Activated CD4-positive, alpha-beta T cell treated with anti-CD3 and anti-CD28 coated beads, Interleukin-2, Interleukin-6, amounts not matched to agents 100 ng/mL and 50 ng/mL, durations not matched to agents 16 hours and 8 hours (primary cell): ENCODE measurements at regions not wholly inside any gene's neighbourhood (a gene's known extent, or its start where the extent isn't known, plus 50 kb on each side); places are given as distances from the start of the nearest gene placed in this dataset.
"Not testable (repeated sequence)": the region's sequence is repeated elsewhere in the genome, so short reads cannot be mapped to it uniquely, and the experiment has no call there.

Source experiments
- DNase-seq: peaks from one replicate; pipeline ENCODE4 v3.0.0-alpha.2; 2020

DNA sequence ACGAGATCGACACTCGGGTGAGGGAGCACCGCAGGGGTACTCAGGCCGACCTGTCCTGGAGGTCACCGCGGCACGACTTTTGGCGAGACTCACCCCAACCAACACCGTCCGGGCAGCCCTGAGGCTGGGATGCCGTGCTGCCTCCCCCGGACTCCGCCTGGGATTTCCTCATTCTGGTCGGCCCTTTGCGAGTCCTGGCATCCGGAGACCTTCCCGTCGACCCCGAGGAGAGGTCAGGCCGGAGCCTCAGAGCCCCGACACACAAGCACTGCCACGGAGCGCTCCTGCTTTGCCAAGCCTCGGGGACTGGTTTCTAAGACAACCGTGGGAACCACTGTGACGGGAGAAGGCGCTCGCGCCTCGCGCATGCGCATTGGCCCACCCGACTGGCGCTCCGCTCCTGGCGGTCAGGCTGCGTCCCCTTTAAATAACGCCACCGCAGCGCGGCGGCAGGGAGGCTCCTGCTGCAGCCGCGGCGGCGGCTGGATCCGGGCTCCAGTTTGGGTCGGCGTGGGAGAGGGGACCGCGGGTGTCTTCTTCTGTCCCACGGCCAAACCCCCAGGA lies 166.4 kb upstream of the ZNF337 start:
- peak; percentile 90 for DNase-seq

DNA sequence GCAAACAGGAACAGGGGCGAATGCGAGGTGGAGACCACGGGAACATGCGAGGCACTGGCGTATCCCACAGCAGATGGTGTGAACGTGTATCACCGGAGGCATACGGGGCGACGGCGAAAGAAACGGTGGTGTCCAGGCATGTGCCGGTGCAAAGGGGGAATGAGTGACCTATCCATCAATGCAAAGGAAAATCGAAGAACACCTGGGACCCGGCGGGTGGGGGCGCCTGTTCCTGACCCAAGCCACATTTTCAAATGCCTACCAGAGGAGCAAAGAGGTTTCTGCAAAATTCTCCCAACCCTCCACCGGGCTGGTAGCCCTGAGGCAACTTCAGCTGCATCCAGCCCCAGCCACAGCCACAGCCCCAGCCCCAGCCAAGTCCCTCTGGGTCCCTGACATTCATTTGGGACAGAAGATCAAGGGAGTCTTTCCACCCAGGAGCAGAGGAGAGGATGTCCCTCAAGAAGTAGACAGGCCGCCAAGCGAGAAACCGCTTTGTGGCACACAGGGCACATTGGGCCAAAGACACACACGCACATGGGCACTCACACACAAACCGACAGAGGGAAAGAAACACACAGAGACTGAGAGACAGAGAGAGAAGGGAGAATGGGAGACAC lies 164.0 kb upstream of the ZNF337 start:
- DNase-seq, result no peak

DNA sequence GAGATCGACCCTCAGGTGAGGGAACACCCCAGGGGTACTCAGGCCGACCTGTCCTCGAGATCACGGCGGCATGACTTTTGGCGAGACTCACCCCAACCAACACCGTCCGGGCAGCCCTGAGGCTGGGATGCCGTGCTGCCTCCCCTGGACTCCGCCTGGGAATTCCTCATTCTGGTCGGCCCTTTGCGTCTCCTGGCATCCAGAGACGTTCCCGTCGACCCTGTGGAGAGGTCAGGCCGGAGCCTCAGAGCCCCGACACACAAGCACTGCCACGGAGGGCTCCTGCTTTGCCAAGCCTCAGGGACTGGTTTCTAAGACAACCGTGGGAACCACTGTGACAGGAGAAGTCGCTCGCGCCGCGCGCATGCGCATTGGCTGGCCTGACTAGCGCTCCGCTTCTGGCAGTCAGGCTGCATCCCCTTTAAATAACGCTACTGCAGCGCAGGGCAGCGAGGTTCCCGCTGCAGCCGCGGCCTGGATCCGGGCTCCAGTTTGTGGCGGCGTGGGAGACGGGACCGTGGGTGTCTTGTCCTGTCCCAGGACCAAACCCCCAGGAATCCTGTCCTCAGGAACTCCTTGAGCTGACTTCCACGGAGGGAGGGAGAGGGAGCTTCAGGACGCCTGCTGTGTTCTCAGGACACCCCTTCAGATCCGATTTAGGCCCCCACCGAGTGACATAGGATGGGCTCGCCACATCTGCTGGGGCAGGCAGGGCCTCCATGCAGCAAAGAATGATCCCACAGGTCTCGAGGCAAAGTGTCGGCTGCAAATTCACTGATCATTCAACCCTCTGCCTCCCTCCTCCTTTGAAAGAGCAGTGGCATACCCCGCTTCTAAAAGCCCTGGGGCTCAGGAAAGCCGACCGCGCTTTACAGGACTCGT lies 163.2 kb upstream of the ZNF337 start:
- peak; percentile 80 for DNase-seq

DNA sequence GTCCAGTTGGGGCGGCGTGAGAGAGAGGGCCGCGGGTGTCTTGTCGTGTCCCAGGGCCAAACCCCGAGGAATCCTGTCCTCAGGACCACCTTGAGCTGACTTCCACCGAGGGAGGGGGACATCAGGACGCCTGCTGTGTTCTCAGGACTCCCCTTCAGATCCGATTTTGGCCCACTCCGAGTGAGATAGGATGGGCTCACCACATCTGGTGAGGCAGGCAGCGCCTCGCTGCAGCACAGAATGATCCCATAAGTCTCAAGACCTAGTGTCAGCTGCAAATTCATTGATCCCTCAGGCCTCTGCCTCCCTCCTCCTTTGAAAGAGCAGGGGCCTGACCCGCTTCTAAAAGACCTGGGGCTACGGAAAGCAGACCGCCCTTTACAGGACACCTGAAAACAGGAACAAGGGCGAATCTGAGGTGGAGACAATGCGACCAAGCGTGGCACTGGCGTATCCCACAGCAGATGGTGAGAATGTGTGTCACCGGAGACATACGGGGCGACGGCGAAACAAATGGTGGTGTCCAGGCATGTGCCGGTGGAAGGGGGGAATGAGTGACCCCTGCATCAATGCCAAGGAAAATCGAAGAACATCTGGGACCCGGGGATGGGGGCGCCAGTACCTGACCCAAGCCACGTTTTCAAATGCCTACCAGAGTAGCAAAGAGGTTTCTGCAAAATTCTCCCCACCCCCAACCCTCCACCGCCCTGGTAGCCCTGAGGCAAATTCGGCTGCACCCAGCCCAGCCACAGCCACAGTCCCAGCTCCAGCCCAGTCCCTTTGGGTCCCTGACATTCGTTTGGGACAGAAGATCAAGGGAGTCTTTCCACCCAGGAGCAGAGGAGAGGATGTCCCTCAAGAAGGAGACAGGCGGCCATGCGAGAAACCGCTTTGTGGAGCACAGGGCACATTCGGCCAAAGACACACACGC lies 162.1 kb upstream of the ZNF337 start:
- no peak for DNase-seq

DNA sequence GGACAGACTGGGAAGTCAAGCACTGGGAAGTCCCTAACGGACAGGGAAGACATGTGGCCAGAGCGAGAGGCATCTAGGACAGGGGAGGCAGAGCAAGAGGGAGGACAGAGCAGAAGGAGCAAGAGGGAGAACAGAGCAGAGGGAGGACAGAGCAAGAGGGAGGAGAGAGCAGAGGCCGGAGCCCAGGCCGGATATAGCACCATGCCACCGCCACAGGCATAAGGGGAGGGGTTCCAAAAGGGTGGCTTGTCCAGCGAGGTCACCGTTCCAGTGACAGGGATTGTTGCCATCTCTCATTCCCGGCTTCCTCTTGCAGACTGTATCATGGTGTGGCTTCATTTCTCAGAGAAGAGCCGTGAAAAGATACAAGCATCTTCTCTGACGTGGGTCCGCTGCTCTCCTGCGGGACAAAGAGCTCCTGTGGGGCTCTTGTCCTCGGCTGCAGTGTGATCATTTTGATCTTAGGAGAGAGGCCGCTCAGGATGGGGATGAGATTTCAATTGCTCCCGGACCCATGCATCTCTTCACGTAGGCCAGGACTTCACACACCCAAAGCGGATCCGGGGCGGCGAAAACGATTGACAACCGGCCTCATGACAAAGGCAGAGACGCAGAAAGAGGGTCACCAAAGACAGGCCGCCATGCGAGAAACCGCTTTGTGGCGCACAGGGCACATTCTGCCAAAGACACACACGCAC lies 160.6 kb upstream of the ZNF337 start:
- DNase-seq, result not testable (repeated sequence)

DNA sequence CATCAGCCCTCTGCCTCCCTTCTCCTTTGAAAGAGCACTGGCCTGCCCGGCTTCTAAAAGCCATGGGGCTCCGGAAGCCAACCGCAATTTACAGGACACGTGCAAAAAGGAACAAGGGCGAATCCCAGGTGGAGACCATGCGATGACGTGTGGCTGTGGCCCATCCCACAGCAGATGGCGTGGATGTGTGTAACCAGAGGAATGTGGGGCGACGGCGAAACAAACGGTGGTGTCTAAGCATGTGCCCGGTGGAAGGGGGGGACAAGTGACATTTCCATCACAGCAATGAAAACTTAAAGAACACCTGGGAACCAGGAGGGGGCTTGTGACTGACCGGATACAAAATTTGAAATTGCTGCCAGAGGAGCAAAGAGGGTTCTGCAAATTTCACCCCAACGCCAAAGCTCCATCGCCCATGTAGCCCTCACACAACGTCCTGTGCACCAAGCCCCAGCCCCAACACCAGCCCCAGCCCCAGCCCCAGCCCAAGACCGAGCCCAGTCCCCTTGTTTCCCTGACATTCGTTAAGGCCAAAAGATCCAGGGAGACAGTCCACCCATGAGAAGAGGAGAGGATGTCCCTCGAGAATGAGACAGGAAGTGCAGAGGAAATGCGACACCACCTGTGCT lies 159.7 kb upstream of the ZNF337 start:
- no peak for DNase-seq

DNA sequence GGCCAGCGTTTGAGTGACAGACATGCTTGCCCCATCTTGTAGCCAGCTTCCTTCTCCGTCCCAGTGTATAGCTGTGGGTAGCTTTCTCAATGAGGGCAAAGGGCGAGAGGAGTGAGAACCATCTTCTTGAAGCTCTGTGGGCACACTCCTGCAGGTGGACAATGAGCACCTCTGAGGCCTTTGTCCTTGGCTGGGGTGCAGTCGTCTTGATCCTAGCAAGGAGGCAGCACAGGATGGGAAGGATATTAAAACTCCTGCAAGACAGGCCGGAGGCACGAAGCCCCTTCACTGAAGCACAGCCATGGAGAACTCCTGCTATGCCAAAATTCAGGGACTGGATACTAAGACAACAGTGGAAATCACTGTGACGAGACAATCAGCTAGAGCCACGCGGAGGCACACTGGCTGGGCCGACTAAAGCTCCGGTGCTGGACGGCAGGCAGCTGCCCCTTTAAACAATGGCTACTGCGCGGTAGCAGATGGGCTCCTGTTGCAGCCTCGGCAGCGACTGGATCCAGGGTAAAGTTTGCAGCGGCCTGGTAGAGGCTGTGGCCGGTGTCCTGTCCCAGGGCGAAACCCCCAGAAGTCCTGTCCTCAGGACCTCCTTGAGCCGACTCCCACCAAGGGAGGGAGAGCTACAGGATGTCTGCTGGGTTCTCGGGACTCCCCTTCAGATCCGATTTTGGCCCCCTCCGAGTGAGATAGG lies 159.0 kb upstream of the ZNF337 start:
- DNase-seq, result not testable (repeated sequence)

DNA sequence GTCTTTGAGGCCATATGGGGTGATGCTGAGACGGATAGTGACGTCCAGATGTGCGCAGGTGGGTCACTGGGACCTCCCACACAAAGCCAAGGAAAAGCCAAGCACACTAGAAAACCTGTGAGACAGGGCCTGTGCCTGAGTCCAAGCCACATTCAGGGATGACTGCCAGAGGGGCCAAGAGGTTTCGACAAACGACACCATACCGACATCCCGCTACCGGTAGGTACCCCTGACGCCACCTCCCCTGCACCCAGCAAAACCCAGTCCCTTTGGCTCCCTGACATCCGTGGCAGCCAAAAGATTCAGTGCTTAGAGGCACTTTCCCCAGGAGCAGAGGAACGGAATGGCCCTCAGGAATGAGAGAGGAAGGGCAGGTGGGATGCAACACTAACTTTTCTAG lies 158.0 kb upstream of the ZNF337 start:
- DNase-seq, result not testable (repeated sequence)

DNA sequence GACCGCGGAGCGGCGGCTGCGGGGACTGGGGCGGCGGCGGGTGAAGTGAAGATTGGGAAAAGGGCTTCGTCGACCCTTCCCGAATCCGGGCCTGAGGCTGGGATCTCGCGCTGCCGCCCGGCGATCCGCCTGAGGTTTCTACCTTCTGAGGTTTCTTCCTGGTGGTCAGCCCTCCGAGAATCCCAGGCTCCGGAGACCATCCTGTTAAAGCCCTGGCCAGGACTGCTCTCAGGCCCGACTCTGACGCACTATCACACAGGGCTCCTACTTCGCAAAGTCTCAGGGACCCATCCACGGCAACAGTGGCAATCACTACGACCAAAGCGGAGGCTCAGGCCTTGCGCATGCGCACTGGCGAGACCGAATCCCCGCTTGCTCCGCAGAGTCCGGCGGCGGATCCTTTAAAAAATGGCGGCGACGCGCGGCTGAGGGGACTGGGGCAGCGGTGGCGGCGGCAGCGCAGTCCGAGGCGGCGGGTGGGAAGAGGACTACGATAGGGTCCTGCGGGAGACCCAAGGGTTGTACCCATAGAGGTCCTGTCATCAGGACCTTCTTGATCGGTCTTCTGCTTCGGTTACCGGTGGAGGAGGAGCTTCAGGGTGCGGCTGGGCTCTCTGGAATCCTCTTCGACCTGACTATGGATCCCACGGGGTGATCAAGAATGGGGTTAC lies 157.2 kb upstream of the ZNF337 start:
- DNase-seq, result peak; percentile 89

DNA sequence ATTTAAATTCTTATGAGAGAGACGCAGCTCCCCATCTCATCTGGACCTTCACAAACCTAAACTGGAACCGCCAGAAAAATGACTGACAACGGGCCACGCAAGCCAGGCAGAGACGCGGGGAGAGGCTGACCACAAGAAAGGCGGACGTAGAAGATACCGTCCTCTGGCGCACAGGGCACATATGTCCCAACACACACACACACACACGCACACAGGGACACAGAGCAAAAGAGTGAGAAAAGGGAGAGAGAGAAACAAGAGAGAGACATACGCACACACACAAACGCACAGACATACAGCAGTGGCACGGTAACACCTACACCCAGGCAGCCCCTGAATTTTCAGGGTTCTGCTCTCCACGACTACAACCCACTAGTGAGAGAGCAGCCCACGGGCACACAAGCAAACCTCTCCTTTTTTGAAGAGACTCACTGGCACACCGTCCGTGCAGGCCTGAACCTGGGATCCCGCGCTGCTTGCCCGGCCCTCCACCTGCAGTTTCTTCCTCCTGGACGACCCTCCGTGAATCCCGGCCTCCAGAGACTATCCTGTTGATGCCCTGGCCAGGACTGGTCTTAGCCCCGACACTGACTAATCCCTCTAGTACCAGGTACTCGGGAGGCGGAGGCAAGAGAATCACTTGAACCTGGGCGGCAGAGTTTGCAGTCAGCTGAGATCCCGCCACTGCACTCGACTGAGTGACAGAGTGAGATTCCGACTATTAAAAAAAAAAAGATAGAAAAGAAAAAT lies 156.5 kb upstream of the ZNF337 start:
- DNase-seq, result not testable (repeated sequence)

DNA sequence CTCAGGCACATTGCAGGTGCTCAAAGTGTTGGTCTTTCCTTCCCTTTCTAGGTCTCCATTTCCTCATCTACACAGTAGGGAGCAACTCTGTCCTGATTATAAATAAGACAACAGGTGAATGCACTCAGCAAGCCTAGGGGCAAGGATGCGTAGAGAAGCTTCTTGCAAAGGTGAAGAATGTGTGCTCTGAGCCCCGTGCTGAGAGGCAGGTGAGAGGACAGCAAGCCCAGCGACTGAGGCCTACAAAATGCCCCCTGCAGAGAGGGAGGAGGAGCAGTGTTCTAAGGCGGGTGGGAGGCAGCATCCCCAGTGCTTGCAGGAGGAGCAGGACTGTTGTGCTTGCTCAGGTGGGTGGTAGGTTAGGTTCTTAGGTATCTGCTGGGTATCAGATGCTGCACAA lies 153.5 kb upstream of the ZNF337 start:
- DNase-seq, result not testable (repeated sequence)

DNA sequence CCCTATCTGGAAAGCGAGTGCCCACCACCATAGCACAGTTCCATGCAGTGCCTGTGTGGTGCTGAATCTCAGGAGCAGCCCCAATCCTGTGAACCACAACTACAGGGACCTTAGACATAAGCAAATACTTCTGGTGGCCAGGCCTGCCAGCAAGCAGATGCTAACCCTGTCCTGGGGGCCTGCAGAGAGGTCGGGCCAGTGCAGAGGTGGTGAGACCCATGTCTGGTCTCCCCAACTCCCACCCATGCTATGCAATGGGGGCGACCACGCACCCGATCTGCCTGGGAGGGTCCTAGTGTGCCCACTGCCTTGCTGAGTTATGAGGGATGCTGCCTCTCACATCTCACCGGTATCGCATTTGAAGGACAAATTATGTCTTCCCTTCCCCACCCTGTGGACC lies 151.6 kb upstream of the ZNF337 start:
- DNase-seq, result no peak

DNA sequence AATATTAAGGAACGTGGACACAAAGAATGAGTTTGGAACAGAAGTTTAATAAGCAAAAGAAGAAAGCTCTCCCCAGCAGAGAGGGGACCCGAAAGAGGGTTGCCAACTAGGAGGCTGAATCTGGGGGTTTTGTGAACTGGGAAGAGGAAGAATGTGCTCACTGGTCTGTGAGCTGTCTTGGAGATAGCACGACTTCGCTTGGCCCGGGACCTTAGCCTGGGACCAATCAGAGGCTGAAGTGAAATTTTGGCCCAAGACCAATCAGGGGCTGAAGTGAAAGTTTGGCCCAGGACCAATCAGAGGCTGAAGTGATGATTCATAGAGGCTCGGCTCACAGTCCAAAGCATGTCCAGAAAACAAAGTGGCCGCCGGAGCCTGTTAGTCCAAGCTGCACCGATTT lies 148.0 kb upstream of the ZNF337 start:
- not testable (repeated sequence) for DNase-seq

DNA sequence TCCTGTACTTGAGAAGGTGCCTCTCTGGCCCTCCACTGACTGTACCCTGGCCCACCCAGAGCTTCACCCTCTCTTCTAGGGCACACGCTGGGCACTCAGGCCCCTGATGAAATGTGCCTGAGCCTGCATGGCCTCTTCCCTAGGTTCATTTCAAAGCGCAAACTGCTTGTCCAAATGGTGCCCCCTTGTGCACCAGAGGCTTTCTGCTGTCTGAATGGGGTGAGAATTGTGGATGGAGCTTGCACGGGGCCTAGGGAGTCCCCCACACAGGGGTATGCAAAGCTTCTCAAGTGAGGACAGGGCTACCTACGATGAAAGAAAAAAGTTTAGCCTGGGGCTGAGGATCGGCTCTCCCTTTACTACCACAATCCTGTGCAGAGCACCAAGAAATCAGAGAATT lies 116.9 kb upstream of the ZNF337 start:
- DNase-seq, result not testable (repeated sequence)

DNA sequence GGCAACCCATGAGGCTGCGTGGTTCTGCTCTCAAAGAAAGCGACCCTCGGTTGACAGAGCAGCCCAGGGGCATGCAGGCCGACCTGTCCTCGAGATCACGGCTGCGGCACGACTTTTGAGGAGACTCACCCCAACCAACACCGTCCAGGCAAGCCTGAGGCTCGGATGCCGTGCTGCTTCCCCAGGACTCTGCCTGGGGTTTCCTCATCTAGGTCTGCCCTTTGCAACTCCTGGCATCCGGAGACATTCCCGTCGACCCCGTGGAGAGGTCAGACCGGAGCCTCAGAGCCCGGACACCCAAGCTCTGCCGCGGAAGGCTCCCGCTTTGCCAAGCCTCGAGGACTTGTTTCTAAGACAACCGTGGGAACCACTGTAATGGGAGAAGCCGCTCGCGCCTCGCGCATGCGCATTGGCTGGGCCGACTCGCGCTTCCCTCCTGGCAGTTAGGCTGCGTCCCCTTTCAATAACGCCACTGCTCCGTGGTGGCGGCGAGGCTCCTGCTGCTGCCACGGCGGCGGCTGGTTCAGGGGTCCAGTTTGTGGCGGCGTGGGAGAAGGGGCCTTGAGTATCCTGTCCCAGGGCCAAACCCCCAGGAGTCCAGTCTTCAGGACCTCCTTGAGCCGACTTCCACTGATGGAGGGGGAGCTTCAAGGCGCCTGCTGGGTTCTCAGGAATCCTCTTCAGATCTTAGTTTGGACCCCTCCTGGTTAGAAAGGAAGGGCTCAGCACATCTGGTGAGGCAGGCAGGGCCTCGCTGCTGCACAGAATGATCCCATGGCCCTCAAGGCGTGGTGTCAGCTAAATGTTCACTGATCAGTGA lies 101.7 kb upstream of the ZNF337 start:
- DNase-seq, result not testable (repeated sequence)

DNA sequence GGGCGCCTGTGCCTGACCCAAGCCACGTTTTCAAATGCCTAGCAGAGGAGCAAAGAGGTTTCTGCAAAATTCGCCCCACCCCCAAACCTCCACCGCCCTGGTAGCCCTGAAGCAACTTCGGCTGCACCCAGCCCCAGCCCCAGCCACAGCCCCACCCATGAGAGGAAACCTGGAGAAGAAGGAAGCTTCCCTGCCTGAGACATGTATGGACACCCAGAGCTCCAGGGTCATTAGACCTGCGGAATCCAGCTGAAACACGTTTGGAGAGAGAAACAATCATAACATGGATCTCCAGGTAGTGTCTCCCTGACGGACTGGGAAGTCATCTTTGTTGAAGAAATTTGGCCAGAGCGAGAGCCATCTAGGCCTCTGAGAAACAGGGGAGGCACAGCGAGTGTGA lies 100.4 kb upstream of the ZNF337 start:
- not testable (repeated sequence) for DNase-seq

DNA sequence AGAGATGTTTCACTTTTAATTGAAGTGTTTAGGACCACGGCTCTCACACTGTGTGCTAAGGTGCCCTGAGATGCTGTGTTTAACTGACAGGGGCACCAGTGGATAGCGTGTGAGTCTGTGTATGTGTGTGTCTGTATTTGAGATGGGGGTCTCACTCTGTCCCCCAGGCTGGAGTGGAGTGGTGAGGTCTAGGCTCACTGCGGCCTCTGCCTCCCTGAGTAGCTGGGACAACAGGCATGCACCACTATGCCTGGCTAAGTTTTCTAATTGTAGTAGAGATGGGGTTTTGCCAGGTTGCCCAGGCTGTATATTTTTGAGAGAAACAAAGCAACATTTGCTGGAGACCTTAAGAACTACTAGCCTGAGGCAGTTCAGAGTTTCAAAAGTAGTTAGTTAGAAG lies 80.6 kb upstream of the ZNF337 start:
- DNase-seq, result not testable (repeated sequence)

DNA sequence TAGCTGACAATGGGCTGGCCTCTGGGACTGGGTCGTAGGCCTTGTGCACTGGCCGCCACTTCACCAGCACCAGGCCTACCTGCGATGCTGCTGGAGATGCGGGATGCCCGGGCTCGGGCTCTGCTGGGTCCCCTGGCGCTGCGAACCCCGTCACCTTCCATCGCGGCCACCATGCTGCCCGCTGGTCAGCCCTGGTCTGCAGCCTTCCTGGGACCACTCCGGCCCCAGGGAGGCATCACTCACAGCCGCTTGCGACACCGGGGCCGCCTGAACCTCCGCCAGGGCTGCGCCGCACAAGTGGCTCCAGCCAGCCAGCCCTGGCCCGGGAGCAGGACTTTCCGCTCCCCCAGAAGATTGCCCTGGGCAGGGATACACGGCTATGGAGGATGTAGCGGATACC lies 78.1 kb upstream of the ZNF337 start:
- not testable (repeated sequence) for DNase-seq

DNA sequence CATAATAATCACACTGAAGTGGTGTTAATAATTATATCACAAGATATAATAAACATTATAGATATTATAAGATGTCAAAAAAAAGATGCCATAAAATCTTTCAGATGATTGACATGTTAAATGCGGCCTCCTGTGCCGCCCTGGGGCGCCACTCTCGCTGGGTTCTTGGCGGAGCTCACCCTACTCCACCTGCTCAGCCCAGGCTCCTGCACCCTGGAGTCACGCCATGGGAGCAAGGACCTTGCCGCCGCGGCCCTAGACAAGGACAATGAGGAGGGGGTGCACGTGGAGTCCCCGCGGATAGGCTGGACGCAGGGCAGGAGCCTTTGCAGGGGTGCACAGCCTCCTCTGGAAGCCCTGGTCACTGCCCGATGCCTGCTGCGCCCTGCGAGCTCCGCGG lies 77.5 kb upstream of the ZNF337 start:
- DNase-seq, result not testable (repeated sequence)
